LNCaP clone FGC (cell line): ENCODE measurements at regions not wholly inside any gene's neighbourhood (a gene's known extent, or its start where the extent isn't known, plus 50 kb on each side); places are given as distances from the start of the nearest gene placed in this dataset.
"Not testable (repeated sequence)": the region's sequence is repeated elsewhere in the genome, so short reads cannot be mapped to it uniquely, and the experiment has no call there.

Experiments
- DNase-seq: peaks from one replicate; pipeline ENCODE4 v3.0.0-alpha.2; 2011; ENCODE audit warnings: low read depth
- H3K4me3 ChIP-seq: 2 replicates; pipeline ENCODE4 v1.5.1; 2011; ENCODE audit warnings: mild to moderate bottlenecking, low read depth, low read length, control low read depth
- TF ChIP-seq, protein P1 (sequence below): IDR thresholded peaks from 2 replicates; pipeline ENCODE4 v1.5.1; 2012; ENCODE audit warnings: mild to moderate bottlenecking; ENCODE audit not compliant: control insufficient read depth, insufficient read depth; ENCODE audit errors: extremely low read depth

DNA sequence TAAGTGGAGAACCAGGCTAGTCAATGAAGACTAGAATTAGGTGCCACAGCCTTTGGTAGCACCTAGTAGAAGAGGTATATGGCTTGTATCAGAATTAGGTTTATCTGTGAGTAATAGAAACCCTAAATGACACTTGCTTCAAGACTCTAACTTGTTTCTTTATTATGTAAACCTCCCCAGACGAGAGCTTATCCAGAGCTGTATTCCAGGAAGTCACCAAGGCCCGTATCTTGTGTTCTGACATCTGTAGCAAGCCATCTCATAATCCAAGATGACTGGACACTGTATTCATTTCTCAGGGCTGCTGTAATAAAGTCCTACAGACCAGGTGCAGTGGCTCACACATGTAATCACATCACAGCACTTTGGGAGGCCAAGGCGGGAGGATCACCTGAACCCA is 56.7 kb upstream of the PPP1R12A start:
- H3K4me3 ChIP-seq: no peak overlapping the region
- TF ChIP-seq, protein P1, sequence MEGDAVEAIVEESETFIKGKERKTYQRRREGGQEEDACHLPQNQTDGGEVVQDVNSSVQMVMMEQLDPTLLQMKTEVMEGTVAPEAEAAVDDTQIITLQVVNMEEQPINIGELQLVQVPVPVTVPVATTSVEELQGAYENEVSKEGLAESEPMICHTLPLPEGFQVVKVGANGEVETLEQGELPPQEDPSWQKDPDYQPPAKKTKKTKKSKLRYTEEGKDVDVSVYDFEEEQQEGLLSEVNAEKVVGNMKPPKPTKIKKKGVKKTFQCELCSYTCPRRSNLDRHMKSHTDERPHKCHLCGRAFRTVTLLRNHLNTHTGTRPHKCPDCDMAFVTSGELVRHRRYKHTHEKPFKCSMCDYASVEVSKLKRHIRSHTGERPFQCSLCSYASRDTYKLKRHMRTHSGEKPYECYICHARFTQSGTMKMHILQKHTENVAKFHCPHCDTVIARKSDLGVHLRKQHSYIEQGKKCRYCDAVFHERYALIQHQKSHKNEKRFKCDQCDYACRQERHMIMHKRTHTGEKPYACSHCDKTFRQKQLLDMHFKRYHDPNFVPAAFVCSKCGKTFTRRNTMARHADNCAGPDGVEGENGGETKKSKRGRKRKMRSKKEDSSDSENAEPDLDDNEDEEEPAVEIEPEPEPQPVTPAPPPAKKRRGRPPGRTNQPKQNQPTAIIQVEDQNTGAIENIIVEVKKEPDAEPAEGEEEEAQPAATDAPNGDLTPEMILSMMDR: no peak

GRCh38 chr12:79990509-79991338 is 55.8 kb upstream of the PPP1R12A start:
- DNase-seq, H3K4me3 ChIP-seq: not testable (repeated sequence)

More for the DNA sequence above, 56.7 kb upstream of the PPP1R12A start:
- no peak for DNase-seq

- TF ChIP-seq, protein P1: no peak
- no peak for DNase-seq
- H3K4me3 ChIP-seq: no peak overlapping the region
These were observed 53.5 kb upstream of the PPP1R12A start for GRCh38 chr12:79988368-79988767.

DNA sequence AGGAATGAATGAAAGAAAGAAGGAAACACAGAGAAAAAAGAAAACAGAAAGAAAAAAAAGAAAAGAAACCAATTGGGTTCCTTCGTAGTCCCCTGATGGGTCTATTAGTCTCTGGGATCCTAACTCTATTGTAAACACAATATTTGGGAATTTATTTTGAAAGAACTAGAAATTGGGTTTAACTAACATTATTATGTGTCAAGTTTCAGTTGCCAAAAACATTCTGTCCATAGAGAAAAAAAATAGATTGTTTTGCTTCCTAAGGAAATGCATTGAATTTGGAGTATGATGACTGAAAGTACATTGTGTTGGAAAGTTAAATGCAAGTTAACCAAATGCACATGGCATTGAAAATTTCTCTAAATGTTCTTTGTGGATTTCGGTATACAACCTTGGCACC is 52.8 kb upstream of the PPP1R12A start:
- DNase-seq: no peak
- H3K4me3 ChIP-seq: no peak overlapping the region
- TF ChIP-seq, protein P1: no peak
